ENCODE measurements at regions not wholly inside any gene's neighbourhood (a gene's known extent, or its start where the extent isn't known, plus 50 kb on each side); places are given as distances from the start of the nearest gene placed in this dataset.
"Not testable (repeated sequence)": the region's sequence is repeated elsewhere in the genome, so short reads cannot be mapped to it uniquely, and the experiment has no call there.

- TF ChIP-seq CTCF, EP300, POLR2A (IDR thresholded peaks at IDR 0.05): not testable (repeated sequence)
Observed at GRCh38 chr15:84360902-84361301, 125.3 kb downstream of the GOLGA6L4 start.
